OCI-LY3 (cell line): ENCODE measurements at regions not wholly inside any gene's neighbourhood (a gene's known extent, or its start where the extent isn't known, plus 50 kb on each side); places are given as distances from the start of the nearest gene placed in this dataset.

Source experiments
- H2AFZ ChIP-seq: fragments of 200-600, 300-600 bp; shearing (Covaris generic); 2 replicates; pipeline ENCODE4 v1.6.0; 2014; ENCODE audit warnings: antibody characterized with exemption, low read depth, low read length
- H3K27ac ChIP-seq: fragments of 200-600, 300-600 bp; sonication (generic); 2 replicates; pipeline ENCODE4 v1.5.1; 2014; ENCODE audit warnings: mild to moderate bottlenecking, low read length, moderate library complexity, mixed read lengths
- H3K27me3 ChIP-seq: fragments of 200-600, 300-600 bp; sonication (generic); 2 replicates; pipeline ENCODE4 v1.6.1; 2014; ENCODE audit warnings: low read depth, low read length, mixed read lengths
- H3K36me3 ChIP-seq: fragments of 200-600, 300-600 bp; sonication (generic); replicated peaks from 2 replicates; pipeline ENCODE3; 2014; ENCODE audit warnings: low read depth, low read length, mixed read lengths
- H3K4me1 ChIP-seq: fragments of 300-600, 200-600 bp; sonication (generic); 2 replicates; pipeline ENCODE4 v1.6.1; 2014; ENCODE audit warnings: low read length, mixed read lengths
- H3K4me2 ChIP-seq: fragments of 200-600, 300-600 bp; sonication (generic); 2 replicates; pipeline ENCODE4 v1.6.1; 2014; ENCODE audit warnings: low read length, mixed read lengths
- H3K4me3 ChIP-seq: fragments of 300-600, 200-600 bp; sonication (generic); 2 replicates; pipeline ENCODE4 v1.5.1; 2014; ENCODE audit warnings: antibody characterized with exemption, mild to moderate bottlenecking, low read length, moderate library complexity
- H3K79me2 ChIP-seq: fragments of 300-600, 200-600 bp; shearing (Covaris generic); 2 replicates; pipeline ENCODE4 v1.6.1; 2014; ENCODE audit warnings: mild to moderate bottlenecking, low read length, mixed read lengths
- H3K9ac ChIP-seq: fragments of 300-600, 200-600 bp; shearing (Covaris generic); 2 replicates; pipeline ENCODE4 v1.6.0; 2014; ENCODE audit warnings: mild to moderate bottlenecking, low read length, moderate library complexity
- H3K9me3 ChIP-seq: fragments of 200-600, 300-600 bp; shearing (Covaris generic); 2 replicates; pipeline ENCODE4 v1.6.1; 2014; ENCODE audit warnings: low read length, mixed read lengths; ENCODE audit not compliant: insufficient read depth
- H4K20me1 ChIP-seq: fragments of 200-600, 300-600 bp; sonication (generic); 2 replicates; pipeline ENCODE4 v1.6.1; 2016; ENCODE audit warnings: low read length, mixed read lengths; ENCODE audit not compliant: insufficient read depth
- CTCF ChIP-seq: fragments of 200-600, 300-600 bp; sonication (generic); IDR thresholded peaks from 2 replicates; pipeline ENCODE4 v1.5.1; 2014; ENCODE audit warnings: antibody characterized with exemption, low read length, low read depth
- EZH2phosphoT487 ChIP-seq: fragments of 200-600 bp; shearing (Covaris generic); IDR thresholded peaks from 2 replicates; pipeline ENCODE4 v1.6.1; 2018; ENCODE audit warnings: antibody characterized with exemption, mixed run types, low read depth

- H2AFZ ChIP-seq, result no peak overlapping the region
- H3K27me3 ChIP-seq, result no peaks in the 10 kb centered on the region
- TF ChIP-seq CTCF (no peak), EZH2phosphoT487 (no peak)
- no peak overlapping the region for H3K9ac ChIP-seq
- no peaks in the 10 kb centered on the region for H3K79me2 ChIP-seq
- H3K4me3 ChIP-seq, result no peak overlapping the region
- H3K4me1 ChIP-seq, result no peaks in the 10 kb centered on the region
- no peaks in the 10 kb centered on the region for H3K36me3 ChIP-seq
- H3K9me3 ChIP-seq, result no peaks in the 10 kb centered on the region
- no peak overlapping the region for H3K4me2 ChIP-seq
- no peak overlapping the region for H3K27ac ChIP-seq
- no peaks in the 10 kb centered on the region for H4K20me1 ChIP-seq
These were observed 167.2 kb upstream of the PPP2R2D start for GRCh38 chr10:131733596-131733995.

- no peaks in the 10 kb centered on the region for H3K27me3 ChIP-seq
- H4K20me1 ChIP-seq, result no peaks in the 10 kb centered on the region
- H3K4me3 ChIP-seq, result no peak overlapping the region
- H3K9me3 ChIP-seq, result no peaks in the 10 kb centered on the region
- H3K4me1 ChIP-seq, result no peaks in the 10 kb centered on the region
- H3K9ac ChIP-seq, result no peak overlapping the region
- TF ChIP-seq CTCF (no peak), EZH2phosphoT487 (no peak)
- H3K27ac ChIP-seq, result no peak overlapping the region
- H3K36me3 ChIP-seq, result no peaks in the 10 kb centered on the region
- no peaks in the 10 kb centered on the region for H3K79me2 ChIP-seq
- no peak overlapping the region for H3K4me2 ChIP-seq
- H2AFZ ChIP-seq, result no peak overlapping the region
These were observed 165.2 kb upstream of the PPP2R2D start for GRCh38 chr10:131735577-131735976.

- Histone ChIP-seq H3K9ac (no peak overlapping the region), H3K36me3 (no peaks in the 10 kb centered on the region), H3K4me3 (no peak overlapping the region), H3K79me2 (no peaks in the 10 kb centered on the region), H3K27me3 (no peaks in the 10 kb centered on the region), H3K9me3 (no peaks in the 10 kb centered on the region), H3K27ac (no peak overlapping the region), H2AFZ (no peak overlapping the region), H3K4me2 (no peak overlapping the region), H3K4me1 (no peaks in the 10 kb centered on the region), H4K20me1 (no peaks in the 10 kb centered on the region)
- TF ChIP-seq CTCF (no peak), EZH2phosphoT487 (no peak)
These were observed 164.4 kb upstream of the PPP2R2D start for GRCh38 chr10:131736321-131736980.

GRCh38 chr10:131737543-131738395 lies 163.0 kb upstream of the PPP2R2D start:
- no peak overlapping the region for H3K4me2 ChIP-seq
- no peak for TF ChIP-seq CTCF
- no peak for TF ChIP-seq EZH2phosphoT487
- H3K27me3 ChIP-seq, result no peaks in the 10 kb centered on the region
- no peak overlapping the region for H3K9ac ChIP-seq
- H3K4me1 ChIP-seq, result no peaks in the 10 kb centered on the region
- no peak overlapping the region for H3K27ac ChIP-seq
- no peaks in the 10 kb centered on the region for H4K20me1 ChIP-seq
- H3K9me3 ChIP-seq, result no peaks in the 10 kb centered on the region
- H3K79me2 ChIP-seq, result no peaks in the 10 kb centered on the region
- H3K36me3 ChIP-seq, result no peaks in the 10 kb centered on the region
- no peak overlapping the region for H2AFZ ChIP-seq
- H3K4me3 ChIP-seq, result no peak overlapping the region
